ENCODE measurements at regions not wholly inside any gene's neighbourhood (a gene's known extent, or its start where the extent isn't known, plus 50 kb on each side); places are given as distances from the start of the nearest gene placed in this dataset.

- no peak for DNase-seq (ENCODE audit: low read depth)
- no peak overlapping the region for H3K4me3 ChIP-seq (ENCODE audit: low read length)
- no peak for TF ChIP-seq CTCF (IDR thresholded peaks at IDR 0.05; ENCODE audit: insufficient read depth, low read depth, low read length, missing control alignments)
Measured at GRCh38 chr6:14995966-14996602, 249.8 kb upstream of the JARID2 start.

DNA sequence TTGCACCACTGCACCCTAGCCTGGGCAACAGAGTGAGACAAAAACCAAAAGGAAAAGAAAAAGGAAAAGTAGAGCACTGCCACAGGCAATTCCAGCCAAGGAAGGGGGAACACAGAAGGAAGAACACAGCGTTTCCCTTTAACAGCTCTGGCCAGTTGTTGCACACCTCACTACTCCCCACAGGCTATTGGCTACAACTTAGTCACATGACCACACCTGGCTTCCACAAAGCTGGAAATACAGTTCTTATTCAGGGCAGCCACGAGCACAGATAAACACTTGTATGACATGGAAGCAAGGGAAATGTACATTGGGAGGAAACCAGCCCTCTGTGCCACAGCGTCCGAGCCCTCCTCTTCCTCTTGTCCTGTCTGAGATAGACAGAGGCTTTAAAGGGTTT is 249.0 kb upstream of the JARID2 start:
- no peak overlapping the region for H3K4me3 ChIP-seq (ENCODE audit: low read length)
- TF ChIP-seq CTCF (IDR thresholded peaks at IDR 0.05; ENCODE audit: insufficient read depth, low read depth, low read length, missing control alignments): no peak
- DNase-seq (ENCODE audit: low read depth): no peak

DNA sequence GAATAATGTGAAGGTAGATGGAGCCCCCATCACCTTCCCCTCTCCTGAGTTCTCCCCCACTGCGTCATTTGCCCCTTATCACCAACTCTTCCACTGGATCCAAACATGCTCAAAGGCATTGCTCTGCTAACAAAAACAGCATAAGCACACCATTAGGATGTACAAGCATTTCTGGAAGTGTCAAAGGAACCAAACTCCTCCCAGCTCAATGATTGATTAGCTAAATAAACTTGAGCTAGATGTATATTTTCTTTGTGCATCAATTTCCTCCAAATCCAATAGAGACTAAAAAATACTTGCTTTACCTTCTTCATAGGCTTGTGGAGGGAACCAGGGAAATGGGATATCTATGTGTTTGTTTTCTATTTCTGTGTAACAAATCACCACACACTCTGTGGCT is 248.4 kb upstream of the JARID2 start:
- H3K4me3 ChIP-seq (ENCODE audit: low read length): no peak overlapping the region
- TF ChIP-seq CTCF (IDR thresholded peaks at IDR 0.05; ENCODE audit: insufficient read depth, low read depth, low read length, missing control alignments): no peak
- DNase-seq (ENCODE audit: low read depth): no peak

- no peak overlapping the region for H3K4me3 ChIP-seq (ENCODE audit: low read length)
- TF ChIP-seq CTCF (IDR thresholded peaks at IDR 0.05; ENCODE audit: insufficient read depth, low read depth, low read length, missing control alignments): no peak
- DNase-seq (ENCODE audit: low read depth): no peak
Measured at GRCh38 chr6:14999106-14999505, 246.8 kb upstream of the JARID2 start.

DNA sequence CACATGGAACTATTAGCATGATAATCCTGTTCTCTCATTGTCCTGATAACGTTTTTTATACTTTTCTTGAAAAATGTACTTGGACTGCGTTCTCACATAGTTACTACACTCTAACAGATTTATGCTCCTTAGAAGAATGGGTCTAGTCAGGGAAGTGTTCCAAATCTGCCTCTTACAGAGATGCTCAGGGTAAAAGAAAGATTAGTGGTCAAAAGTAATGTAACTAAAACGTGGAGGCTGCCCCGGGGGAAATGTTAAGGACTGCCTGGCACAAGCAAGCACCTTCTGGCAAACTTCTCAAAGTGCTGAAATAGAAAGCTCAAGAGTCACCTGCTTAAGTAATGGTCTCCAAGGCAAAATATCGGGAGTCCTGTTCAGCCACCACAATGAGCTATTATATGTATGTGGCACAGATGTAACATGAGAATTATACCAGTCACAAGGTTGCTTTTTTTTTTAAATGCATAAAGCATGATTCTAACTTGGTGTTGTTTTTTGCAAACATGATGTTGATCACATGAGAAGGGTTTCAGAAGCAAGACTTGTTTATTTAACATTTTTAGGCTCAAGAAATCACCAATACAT is 244.5 kb upstream of the JARID2 start:
- no peak for DNase-seq (ENCODE audit: low read depth)
- no peak overlapping the region for H3K4me3 ChIP-seq (ENCODE audit: low read length)
- TF ChIP-seq CTCF (IDR thresholded peaks at IDR 0.05; ENCODE audit: insufficient read depth, low read depth, low read length, missing control alignments): no peak

- TF ChIP-seq CTCF (IDR thresholded peaks at IDR 0.05; ENCODE audit: insufficient read depth, low read depth, low read length, missing control alignments): no peak
- no peak overlapping the region for H3K4me3 ChIP-seq (ENCODE audit: low read length)
- no peak for DNase-seq (ENCODE audit: low read depth)
Measured at GRCh38 chr6:15008269-15008668, 237.6 kb upstream of the JARID2 start.

DNA sequence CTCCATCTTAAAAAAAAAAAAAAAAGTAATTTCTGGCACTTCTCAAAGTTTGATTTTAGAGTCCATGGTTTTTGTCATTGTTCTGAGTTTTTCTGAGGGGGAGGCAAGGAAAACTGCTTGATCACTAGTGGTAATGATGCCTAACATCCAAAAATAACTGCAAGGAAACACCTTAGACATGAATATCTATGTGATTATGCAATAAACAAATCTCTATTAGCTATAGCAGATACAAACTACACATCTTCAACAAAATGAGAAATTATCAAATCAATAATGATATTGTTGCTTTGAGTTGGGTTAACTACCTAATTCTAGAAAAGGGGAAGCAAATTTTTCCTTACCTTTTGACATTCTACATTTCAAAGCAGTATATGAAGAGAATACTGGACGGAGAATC is 230.9 kb upstream of the JARID2 start:
- TF ChIP-seq CTCF (IDR thresholded peaks at IDR 0.05; ENCODE audit: insufficient read depth, low read depth, low read length, missing control alignments): no peak
- no peak overlapping the region for H3K4me3 ChIP-seq (ENCODE audit: low read length)
- no peak for DNase-seq (ENCODE audit: low read depth)
